ENCODE measurements at regions not wholly inside any gene's neighbourhood (a gene's known extent, or its start where the extent isn't known, plus 50 kb on each side); places are given as distances from the start of the nearest gene placed in this dataset.

DNA sequence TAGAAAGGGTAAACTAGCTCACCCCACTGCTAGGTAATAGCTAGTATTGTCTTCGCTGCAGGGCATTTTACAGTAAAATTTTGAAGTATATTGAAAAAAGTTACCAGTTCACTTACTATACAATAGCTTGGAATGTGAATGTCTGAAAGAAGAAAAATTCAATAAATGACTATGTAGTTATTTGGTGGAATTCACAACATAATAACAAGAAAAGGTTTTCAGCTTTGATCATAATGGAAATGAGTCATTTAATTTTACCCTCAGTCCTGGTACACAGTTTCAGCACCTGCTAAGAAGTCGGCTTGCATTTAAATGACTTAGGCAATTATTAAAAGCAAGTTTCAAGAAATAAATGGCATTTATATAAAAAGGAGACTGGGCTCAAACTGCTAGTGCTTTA lies 90.4 kb downstream of the NUP35 start:
- peak; percentile 46 for FAIRE-seq
- DNase-seq (ENCODE audit: extremely low spot score, insufficient read length, low read depth): no peak

DNA sequence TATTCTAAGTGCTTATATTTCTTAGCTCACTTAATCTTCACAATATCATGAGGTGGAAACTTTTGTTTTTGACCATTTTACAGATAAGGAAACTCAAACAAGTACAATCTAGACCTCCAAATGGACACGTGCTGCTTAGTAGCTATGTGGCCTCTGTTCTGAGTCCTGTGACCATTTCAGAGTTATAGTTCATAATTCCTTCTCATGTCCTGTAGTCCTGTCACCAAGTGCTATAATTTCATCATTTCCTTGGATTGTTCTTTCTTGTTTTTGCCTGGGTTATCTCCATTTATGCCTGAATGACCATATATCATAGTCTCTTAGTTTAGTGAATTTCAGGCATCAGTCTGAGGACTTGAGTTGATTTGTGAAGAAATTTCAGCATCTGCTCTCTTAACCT lies 91.7 kb downstream of the NUP35 start:
- no peak for FAIRE-seq
- no peak for DNase-seq (ENCODE audit: extremely low spot score, insufficient read length, low read depth)

DNA sequence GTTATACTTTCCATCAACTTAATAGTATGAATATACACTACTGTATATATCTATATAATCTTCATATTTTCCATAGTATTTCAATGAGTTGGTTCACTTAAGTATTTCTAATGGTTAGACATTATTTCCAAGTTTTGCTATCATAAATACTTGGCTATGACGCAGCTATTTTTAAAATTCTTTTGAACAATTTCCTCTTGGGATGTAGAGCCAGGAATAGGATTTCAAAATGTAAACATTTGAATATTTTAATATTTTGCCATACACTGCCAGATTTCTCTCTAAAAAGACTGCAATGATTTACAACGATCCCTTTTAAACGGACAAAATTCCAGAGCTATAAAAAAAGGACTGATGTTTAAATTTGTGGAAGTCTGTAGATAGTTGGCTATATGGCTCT lies 95.6 kb downstream of the NUP35 start:
- no peak for FAIRE-seq
- no peak for DNase-seq (ENCODE audit: extremely low spot score, insufficient read length, low read depth)

DNA sequence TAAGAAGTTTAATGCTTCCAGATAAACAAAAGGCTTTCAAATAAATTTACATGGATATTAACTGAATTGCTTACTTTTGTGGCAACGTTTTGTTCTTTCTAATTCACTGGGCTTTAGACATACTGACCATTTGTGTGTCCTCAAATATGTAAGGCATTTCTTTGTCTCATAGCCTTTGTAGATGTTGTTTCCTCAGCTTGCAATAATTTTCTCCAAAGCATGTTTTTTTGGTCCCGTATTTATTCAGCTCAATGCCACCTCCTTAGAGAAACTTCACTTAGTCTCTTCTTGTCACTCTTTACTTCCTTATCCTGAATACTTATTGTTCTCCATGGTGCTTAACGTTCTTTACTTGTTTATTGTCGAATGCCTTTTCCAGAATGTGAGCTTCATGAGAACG lies 98.5 kb downstream of the NUP35 start:
- DNase-seq (ENCODE audit: extremely low spot score, insufficient read length, low read depth): no peak
- no peak for FAIRE-seq

DNA sequence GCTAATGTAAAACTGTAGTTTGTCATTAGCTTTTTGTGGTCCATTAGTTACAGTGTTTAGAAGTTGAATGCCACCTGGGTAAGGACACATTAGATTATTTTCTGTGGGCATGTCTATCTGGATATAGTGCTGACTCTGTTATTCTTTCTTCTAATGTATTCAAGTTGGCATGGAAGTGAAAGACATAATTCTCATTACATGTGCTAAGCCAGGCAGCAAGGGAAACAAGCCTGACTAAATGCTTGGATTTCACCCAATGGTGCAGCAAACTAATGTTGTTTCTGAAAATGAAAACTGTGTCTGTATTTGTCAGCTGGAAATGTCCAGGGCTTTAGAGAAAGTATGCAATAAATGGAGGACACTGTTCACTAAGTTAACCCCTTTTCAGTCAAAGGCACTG lies 100.7 kb downstream of the NUP35 start:
- FAIRE-seq: no peak
- DNase-seq (ENCODE audit: extremely low spot score, insufficient read length, low read depth): no peak

DNA sequence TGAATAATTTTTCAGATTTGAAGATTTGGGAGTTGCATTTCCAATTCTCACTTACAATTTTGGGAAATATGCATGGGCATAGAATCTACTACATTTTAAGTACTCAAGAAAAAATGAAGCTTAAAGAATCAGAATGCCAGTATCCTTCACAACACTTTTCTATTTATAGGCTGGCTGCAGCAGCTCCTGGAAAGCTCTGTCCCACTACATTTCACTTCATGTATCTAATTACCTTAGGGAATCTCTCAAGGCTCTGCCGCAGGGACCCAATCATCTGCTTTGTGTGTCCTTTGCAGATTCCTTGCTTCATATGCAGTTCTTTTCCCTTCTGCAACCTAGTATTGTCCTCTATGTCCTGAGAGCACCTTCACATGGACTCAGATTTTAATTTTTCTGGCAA lies 102.9 kb downstream of the NUP35 start:
- no peak for FAIRE-seq
- DNase-seq (ENCODE audit: extremely low spot score, insufficient read length, low read depth): no peak

DNA sequence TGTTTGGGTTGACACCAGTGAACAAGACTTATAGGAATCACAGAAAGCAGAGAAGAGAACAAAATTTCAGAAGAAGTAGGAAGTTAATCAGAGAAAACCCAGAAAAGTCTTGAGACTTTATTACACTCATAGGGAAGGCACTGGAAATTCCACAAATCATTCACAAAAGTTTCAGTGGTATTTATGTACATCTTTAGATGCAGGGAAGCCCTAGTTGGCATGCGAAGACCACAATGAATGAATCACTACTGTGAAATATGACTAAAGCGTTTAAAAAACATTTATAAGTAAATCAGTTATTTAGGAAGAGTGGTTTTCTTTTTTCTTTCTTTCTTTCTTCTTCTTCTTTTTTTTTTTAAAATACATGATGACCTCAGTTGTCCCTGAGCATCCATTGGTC lies 105.1 kb downstream of the NUP35 start:
- DNase-seq (ENCODE audit: extremely low spot score, insufficient read length, low read depth): no peak
- no peak for FAIRE-seq

DNA sequence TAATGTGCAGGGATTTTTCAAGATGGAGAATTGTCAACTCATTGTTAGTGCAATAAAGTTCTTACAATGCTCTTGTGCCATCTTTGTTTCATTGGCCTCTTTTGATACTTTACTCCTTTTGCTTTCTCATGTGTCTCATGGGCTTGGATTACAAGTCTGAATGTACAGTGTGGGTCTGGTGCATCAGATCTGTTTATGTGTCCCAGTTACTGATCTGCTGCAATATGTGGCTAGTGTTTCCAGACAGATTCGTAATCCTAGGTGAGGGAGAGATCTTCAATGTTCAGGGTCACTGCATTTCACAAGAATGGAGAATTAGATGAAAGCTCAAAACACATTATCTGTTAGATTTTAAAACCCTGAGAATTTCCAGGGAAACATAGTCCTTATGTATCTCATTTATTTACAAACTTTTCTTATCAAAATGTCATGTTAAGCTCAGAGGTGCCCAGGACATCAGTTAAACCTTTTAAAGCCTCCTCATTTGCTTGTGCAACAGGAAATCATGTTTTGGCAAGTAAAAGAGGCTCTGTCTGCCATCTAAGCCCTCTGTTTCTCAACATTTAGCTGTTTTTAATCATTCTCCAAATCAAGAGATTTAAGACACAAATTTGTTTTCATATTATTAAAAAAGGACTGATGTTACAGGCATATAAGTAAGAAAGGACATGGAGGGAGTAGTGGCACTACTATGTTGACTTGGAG lies 108.1 kb downstream of the NUP35 start:
- no peak for DNase-seq (ENCODE audit: extremely low spot score, insufficient read length, low read depth)
- FAIRE-seq: no peak

DNA sequence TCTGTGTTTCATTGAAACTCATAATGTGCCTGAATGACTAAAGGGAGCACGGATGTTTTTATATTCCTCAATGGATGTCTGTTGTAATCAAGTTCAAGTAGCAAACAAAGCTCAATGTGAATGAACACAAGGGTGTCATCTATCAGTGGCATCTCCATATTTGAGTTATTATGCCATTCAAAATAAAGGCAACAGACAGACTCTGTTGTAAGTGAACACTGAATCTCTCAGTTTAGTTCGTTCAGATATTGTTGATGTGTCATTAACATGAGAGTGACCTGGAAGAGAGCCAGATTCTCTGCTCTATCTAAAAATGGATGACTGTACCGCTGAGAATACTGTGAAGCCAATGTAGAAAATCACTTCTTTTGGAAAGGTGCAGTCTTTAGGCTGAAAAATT lies 118.7 kb downstream of the NUP35 start:
- FAIRE-seq (no peak), DNase-seq (ENCODE audit: extremely low spot score, insufficient read length, low read depth) (no peak)

DNA sequence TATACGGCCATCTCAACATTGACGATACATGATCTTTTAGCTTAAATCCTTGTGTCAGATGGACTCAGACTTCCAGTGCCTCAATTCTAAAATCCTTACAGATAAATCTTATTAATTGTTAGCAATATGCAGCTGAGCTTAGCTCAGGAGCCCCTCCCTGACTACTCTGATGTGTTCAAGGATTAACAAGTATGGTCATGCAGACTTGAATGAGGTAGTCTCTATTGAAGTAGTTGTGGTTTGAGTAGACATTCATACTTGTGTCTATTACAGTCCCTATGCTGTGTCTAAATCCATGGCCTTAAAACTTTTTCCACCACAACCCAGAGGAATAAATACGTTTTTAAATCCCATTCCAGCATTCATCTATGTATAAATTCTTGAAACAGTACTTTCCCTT lies 119.5 kb downstream of the NUP35 start:
- DNase-seq (ENCODE audit: extremely low spot score, insufficient read length, low read depth) (no peak), FAIRE-seq (no peak)

DNA sequence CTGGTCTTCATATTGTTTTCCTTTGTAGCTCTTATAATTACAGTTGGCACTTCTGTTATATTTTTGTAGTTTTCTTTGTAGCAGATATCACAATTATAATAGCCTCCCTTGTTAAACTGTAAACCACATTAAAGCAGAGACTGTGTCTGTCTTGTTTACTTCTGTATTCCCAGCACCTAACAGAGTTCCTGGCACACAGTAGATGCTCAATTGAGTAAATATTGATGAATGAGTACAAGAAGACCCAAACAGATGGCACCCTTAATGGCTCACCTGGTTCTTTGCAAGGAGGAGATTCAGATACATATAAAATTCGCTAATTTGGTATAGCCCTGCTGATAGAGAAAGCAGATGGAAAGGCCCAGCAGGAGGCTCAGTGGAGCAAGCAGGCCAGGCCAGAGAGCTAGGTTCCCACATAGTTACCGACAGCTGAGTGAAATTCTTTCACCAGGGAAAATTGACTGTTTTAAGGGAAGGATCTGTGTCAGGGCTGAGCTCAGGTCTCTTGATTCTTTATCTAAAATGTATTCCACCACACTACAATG lies 120.1 kb downstream of the NUP35 start:
- no peak for FAIRE-seq
- no peak for DNase-seq (ENCODE audit: extremely low spot score, insufficient read length, low read depth)

DNA sequence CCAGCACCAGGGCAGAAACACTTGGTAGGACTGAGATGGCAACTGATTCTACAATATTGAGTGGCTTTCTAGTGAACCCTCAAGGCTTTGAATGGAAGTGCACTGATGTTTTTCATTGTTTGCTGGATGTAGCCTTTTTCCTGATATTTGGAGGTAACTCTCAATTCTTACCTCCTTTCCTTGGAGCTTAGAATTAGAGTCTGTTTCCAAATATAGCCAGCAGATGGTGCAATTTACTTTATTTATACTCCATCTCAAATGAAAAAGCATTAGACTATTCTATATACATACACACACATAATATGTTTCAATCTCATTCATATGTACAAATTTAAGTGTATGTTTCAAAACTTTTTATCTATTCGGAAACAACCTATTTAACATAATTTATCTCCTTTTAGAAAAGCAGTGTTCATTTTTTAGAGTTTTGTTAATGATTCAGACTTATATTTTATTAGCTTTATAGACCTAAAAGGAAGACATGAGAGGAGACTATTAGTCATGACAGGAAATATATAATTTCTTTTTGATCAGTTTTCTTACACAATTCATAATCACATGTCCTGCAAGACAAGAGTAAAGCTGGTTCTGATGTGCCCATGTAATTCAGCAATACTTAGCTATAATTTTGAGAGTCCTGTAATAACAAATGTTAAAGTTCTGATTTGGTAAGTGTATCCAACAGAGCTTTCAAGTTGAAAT lies 124.8 kb downstream of the NUP35 start:
- DNase-seq (ENCODE audit: extremely low spot score, insufficient read length, low read depth): no peak
- peak; percentile 29 for FAIRE-seq

DNA sequence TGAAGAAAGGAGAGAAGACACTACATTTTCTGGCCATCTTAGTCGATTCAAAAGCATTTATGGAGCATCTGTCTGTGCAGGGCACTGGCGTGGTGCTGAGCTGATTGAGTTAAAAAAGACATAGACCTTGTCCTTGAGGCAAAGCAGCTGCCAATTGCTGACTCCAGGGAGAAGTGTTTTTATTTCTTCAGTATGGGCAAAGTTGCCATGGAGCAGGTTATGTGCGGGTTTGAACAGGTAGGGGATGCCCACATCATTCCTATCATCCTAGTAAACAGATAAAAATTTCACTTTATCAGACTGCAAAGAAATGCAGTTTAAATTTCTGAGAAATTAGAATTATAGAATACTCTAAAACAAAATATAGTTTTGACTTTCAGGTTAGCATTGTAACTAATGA lies 125.8 kb downstream of the NUP35 start:
- no peak for FAIRE-seq
- DNase-seq (ENCODE audit: extremely low spot score, insufficient read length, low read depth): no peak

DNA sequence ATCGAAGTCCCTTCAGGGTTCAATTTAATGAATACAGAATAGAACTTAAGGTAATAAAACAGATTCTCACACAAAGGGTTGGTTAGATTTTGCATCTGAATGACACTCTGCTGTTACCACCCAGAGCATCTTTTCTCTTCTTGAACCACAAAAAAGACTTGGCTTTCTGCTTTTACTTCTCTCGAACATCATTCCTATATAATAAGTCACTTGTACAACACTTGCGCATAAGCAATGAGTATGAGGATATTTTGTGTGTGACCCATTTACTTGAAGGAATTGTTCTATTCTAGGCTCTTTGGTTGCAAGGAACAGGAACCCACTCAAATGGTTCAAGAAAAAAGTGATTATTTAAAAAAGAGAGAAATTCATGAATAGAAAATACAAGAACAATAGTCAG lies 126.2 kb downstream of the NUP35 start:
- FAIRE-seq: no peak

DNA sequence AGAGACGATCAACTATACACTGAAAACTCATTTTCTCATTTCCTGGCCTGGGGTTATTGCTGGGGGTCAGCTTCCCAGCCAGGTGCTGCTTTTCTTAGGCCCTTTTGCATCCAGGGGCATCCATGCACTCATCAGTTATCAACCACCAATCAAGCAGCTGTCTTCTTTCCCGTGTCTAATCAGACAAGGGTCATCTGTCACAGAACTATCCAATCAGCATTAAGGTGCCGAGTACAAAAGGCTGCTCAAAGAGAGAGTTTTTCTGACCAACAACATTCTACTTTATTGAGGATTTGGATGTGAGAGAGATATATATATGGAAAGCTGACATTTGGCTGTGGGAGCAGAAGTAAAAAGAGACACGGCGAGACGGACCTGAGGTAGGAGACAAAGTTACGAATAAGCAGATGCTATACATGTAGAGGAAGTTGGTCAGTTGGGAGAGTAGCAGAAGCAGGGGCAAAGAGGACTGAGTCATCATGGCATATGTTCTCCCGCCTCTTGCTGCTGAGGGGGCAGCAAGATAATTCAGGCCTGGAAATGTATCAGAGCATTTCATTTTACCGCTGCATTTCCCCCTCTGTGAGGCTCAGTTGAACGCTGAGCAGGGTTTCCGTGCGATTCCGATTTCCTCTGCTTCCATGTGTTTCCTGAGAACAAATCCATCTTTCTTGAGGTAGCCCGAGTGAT lies 129.3 kb downstream of the NUP35 start:
- DNase-seq (ENCODE audit: extremely low spot score, insufficient read length, low read depth): no peak
- no peak for FAIRE-seq

More for the DNA sequence above, 126.2 kb downstream of the NUP35 start:
- DNase-seq (ENCODE audit: extremely low spot score, insufficient read length, low read depth): no peak

DNA sequence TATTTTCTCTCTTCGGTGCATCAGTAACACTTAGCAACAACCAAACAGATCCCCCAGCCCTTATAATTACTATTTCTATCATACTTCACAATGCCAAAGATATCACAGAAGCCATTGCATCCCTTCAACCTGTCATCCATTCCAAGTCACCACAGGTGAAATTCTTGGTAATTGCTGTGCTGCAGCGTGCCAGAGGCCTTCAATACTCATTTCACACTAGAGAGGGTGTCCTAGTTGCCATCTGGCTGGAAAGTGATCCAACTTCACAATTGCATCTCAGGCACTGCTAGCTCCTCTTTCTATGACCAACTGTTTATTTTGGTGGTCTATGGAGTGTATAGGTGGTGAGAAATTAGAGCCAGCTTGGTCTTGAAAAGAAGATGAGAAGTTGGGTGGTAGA lies 131.2 kb downstream of the NUP35 start:
- no peak for FAIRE-seq

DNA sequence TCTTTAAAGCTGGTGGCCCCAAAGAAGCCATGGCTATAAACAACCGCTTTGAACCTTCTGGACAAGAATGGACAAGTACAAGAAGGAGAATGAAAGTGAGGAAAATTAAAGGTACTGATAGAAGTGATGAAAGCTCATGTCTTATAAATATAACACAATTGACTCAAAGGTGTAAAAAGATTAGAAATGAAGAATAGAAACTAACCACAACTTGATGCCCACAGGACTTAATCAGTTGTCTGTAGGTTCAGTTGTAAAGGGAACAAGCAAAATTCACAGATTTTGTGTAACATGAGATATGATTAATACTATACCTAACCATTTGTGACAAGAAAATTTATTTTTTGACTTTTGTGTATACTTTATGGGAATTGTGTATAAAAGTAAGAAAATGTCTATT lies 135.7 kb downstream of the NUP35 start:
- DNase-seq (ENCODE audit: extremely low spot score, insufficient read length, low read depth) (no peak), FAIRE-seq (no peak)

More for the DNA sequence above, 131.2 kb downstream of the NUP35 start:
- DNase-seq (ENCODE audit: extremely low spot score, insufficient read length, low read depth): no peak

DNA sequence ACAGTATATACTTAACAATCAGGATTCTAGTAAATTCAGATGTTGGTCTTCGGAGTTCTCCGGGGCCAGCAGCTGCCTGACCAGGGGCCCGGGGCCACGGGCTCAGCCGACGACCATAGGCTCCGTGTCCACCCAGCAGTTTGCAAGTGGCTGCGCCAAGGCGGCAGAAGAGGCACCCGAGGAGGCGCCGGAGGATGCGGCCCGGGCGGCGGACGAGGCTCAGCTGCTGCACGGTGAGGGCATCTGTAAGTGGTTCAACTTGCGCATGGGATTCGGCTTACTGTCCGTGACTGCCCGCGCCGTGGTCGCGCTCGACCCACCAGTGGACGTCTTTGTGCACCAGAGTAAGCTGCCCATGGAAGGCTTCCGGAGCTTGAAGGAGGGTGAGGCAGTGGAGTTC lies 136.3 kb downstream of the NUP35 start:
- DNase-seq (ENCODE audit: extremely low spot score, insufficient read length, low read depth): no peak
- FAIRE-seq: no peak

DNA sequence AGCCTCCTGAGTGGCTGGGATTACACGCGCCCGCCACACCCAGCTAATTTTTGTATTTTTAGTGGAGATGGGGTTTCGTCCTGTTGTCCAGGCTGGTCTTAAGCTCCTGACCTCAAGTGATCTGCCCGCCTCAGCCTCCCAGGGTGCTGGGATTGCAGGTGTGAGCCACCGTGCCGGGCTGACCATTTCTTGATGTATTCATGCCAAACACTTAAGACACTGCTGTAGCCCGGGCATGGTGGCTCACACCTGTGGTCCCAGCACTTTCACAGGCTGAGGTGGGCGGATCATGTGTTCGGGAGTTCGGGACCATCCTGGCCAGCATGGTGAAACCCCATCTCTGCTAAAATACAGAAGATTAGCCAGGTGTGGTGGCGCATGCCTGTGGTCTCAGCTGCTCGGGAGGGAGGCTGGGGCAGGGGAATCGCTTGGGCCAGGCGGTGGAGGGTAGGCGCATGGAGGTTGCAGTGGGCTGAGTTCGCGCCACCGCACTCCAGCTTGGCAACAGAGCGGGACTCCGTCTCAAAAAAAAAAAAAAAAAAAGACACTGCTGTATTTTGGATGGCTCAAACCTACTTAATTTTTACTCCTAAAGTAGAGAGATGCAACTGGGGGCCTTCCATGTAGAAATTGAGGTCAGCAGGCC lies 140.8 kb downstream of the NUP35 start:
- FAIRE-seq (no peak), DNase-seq (ENCODE audit: extremely low spot score, insufficient read length, low read depth) (no peak)

DNA sequence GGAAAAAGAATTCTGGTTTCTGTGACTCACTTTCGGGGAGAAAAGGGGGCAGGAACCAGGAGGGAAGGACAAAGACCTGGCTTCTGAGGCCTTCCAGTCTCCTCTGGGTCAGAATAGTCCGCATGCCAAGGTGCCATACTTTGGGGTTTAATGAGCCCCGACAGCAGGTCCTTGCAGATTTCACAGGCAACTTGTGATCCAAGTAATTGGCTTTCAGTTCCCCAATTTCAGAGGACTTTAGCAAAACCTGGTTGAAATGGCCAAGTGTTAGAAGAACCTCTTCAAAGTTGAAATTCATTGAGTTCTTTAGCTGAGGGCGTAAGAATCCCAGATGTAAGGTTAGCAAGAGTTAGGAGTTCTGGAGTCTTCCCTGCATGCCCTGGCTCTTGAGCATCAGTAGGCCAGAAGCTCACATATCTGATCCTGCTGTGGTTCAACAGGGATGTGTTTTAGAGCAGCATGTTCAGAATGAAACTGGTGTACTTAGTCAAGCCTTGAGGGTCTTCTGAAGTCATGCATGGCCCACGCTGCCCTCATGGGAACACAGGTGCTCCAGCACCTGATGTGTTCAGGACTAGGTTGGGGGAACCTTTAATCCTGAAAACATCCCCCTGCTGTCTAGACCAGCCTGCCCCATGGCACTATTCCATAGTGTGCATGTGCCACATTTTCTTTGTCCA lies 143.0 kb downstream of the NUP35 start:
- FAIRE-seq: no peak
- no peak for DNase-seq (ENCODE audit: extremely low spot score, insufficient read length, low read depth)
